ENCODE measurements at regions not wholly inside any gene's neighbourhood (a gene's known extent, or its start where the extent isn't known, plus 50 kb on each side); places are given as distances from the start of the nearest gene placed in this dataset.

- TF ChIP-seq SMAD4 (CRISPR knock-in tag; IDR thresholded peaks at IDR 0.05) (no peak), CTCF (IDR thresholded peaks at IDR 0.05) (no peak), ELF4 (CRISPR knock-in tag; IDR thresholded peaks at IDR 0.05; ENCODE audit: low read depth) (no peak), NFE2L1 (CRISPR knock-in tag; IDR thresholded peaks at IDR 0.05) (no peak), HMGXB4 (CRISPR knock-in tag; IDR thresholded peaks at IDR 0.05) (no peak), USF2 (CRISPR knock-in tag; IDR thresholded peaks at IDR 0.05) (no peak), ATF1 (CRISPR knock-in tag; IDR thresholded peaks at IDR 0.05) (no peak), ZNF416 (CRISPR knock-in tag; IDR thresholded peaks at IDR 0.05) (no peak), EMX1 (CRISPR knock-in tag; IDR thresholded peaks at IDR 0.05) (no peak), SP1 (CRISPR knock-in tag; conservative IDR thresholded peaks at IDR 0.05) (no peak)
Measured at GRCh38 chr9:99430301-99430700, 208.2 kb downstream of the SEC61B start.

Measured in WTC11 (cell line).